ENCODE measurements at regions not wholly inside any gene's neighbourhood (a gene's known extent, or its start where the extent isn't known, plus 50 kb on each side); places are given as distances from the start of the nearest gene placed in this dataset.

- in situ Hi-C loops (cut with HindIII; ENCODE audit: low pct_ligation_motif_present, low pct_unique_long_range_greater_than_20kb, low sequenced_read_pairs), result loop anchor here (25.0 kb wide), 1 partner anchor 190 kb away; no protein-coding TSS in a partner anchor
- DNase-seq, result peak; percentile 72
These were observed 85.0 kb upstream of the KCNJ15 start for GRCh38 chr21:38171723-38172344.

DNA sequence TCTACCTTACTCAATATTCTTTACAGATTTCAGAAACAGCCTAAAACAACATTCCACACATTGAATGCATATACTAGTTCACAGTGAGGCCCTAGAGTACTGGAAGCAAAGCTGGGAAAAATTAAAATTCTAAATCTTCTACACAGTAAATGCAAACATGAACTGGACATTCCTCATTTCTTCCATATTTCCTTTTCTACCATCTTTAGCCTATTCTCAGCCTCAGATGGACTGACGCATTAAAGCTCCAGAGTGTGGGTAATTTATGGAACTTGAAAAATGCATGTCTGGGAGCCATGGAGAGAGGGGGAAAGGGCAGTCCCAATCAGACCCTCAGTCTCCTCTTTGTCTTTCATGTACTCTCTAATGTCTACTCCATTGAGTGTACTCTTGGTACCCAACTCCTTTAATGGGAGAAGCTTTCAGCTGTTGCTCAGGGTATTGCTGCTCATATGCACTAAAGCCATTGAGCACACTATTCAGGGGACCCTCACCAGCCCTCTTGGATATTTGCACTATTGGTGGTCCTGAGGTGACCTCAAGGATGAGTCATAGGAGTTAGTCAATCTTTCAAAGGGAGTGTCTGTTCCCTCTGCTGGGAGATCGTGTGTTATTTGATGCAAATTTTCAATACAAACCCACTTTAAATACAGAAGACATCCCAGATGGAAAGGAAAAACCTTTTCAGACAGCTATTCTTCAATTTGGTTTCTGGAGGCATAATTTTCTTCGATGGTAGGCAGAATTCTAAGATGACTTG lies 83.3 kb upstream of the KCNJ15 start:
- DNase-seq, result no peak
- in situ Hi-C loops (cut with HindIII; ENCODE audit: low pct_ligation_motif_present, low pct_unique_long_range_greater_than_20kb, low sequenced_read_pairs), result loop anchor here (25.0 kb wide), 1 partner anchor 189 kb away; no protein-coding TSS in a partner anchor

DNA sequence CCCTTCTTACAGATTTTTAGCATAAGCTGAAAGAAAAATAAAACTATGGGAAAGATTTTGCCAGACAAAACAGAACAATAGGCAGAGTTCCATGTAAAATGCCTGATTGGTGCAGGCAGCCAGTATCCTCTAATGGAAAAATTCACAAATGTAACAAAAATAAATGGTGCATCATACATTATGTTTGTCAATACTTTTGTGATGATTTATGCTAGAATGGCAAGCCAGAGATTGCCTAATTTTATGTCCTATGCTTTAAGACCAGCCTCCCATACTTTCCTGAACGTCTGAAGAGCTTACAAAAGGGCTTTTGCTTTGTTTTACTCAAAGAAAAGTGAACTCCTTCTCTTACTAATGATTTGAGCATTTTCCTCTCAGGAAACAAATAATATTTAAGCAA lies 81.5 kb upstream of the KCNJ15 start:
- in situ Hi-C loops (cut with HindIII; ENCODE audit: low pct_ligation_motif_present, low pct_unique_long_range_greater_than_20kb, low sequenced_read_pairs), result no loop called here
- DNase-seq, result no peak

GRCh38 chr21:38177919-38178652 lies 78.7 kb upstream of the KCNJ15 start:
- DNase-seq, result no peak
- in situ Hi-C loops (cut with HindIII; ENCODE audit: low pct_ligation_motif_present, low pct_unique_long_range_greater_than_20kb, low sequenced_read_pairs), result no loop called here

DNA sequence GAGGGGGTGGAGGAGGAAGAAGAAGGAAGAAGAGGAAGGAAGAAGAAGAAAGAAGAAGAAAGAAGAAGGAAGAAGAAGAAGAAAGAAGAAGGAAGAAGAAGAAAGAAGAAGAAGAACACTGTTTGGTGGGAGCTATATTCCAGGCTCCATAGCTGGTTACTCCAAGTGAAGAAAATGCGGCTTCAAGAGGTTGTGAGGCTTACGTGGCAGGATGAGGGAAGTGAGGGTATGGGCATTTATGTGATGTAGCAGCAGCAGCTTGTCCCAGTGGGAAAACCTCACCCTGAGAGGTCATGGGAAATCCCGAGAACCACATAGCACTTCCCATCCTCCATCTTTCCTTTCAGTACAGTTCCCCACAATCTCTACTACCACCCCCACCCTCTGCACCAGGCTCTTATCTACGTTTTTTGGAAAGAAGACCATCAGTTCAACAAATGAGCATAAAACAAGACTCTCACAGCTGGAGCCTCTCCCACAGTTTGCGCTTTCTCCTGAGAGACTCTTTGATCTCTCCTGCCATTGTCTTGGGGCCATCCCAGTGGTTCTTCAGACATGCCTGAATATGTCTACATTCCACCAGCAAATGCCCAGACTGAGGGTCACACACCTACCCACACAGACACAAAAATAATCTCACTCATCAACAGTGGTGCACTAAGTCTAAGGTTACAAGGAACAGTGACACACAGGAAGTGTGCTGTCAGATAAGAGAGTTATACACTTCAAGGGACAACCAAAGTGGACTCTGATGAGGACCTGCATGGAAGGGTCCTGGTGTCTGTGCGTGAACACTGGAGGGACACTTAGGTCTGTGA lies 77.9 kb upstream of the KCNJ15 start:
- in situ Hi-C loops (cut with HindIII; ENCODE audit: low pct_ligation_motif_present, low pct_unique_long_range_greater_than_20kb, low sequenced_read_pairs), result no loop called here
- no peak for DNase-seq

- in situ Hi-C loops (cut with HindIII; ENCODE audit: low pct_ligation_motif_present, low pct_unique_long_range_greater_than_20kb, low sequenced_read_pairs), result no loop called here
- no peak for DNase-seq
These were observed 77.3 kb upstream of the KCNJ15 start for GRCh38 chr21:38179511-38179910.

GRCh38 chr21:38181096-38181495 lies 75.7 kb upstream of the KCNJ15 start:
- no peak for DNase-seq
- in situ Hi-C loops (cut with HindIII; ENCODE audit: low pct_ligation_motif_present, low pct_unique_long_range_greater_than_20kb, low sequenced_read_pairs), result no loop called here

GRCh38 chr21:38182370-38182985 lies 74.3 kb upstream of the KCNJ15 start:
- DNase-seq, result no peak
- in situ Hi-C loops (cut with HindIII; ENCODE audit: low pct_ligation_motif_present, low pct_unique_long_range_greater_than_20kb, low sequenced_read_pairs), result no loop called here

DNA sequence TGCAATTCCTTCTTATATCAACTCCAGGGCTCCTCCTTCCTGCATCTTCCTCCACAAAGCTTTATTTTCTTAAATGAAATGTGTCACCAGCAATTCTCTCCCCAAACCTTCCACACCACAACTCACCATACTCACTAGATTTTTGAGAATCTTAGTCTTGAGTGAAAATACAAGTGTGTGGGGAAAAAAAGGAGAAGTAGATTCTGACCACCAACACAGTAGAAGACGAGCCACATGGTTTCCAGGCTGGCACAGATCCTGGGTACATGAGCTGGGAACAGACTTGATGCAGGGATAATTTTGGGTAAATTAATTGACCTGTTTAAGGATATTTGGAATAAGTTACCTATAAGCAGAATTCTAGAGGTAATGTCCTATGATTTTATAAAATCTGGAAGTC lies 72.8 kb upstream of the KCNJ15 start:
- in situ Hi-C loops (cut with HindIII; ENCODE audit: low pct_ligation_motif_present, low pct_unique_long_range_greater_than_20kb, low sequenced_read_pairs), result no loop called here
- no peak for DNase-seq

DNA sequence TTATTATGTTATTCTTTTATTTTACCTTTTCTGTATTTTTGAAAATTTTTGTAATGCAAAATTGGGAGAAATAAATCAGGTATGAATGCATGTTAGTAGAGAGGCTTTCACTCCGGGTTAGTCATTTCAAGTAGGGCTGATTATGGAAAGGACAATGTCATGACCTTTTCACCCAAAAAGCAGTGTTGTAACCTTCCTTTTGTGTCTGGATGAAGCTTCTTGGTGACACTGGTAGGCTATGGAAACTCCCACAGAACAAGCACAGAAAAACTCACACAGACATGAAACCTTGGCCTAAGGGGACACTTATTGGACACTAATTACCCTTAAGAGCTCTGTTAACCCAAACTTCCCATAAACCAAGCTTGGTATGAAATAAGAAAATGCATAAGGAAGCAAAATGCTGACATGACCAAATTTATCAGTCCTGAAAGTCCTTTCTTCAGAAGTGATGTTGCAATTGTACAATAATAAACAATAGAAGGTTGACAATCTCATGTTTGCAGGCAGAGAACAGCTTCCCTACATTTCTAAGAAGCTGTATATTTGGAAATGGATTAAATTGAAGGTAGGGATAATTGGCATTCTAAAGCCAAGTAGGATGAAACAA lies 70.0 kb upstream of the KCNJ15 start:
- in situ Hi-C loops (cut with HindIII; ENCODE audit: low pct_ligation_motif_present, low pct_unique_long_range_greater_than_20kb, low sequenced_read_pairs), result no loop called here
- no peak for DNase-seq

- no peak for DNase-seq
- in situ Hi-C loops (cut with HindIII; ENCODE audit: low pct_ligation_motif_present, low pct_unique_long_range_greater_than_20kb, low sequenced_read_pairs), result no loop called here
These were observed 68.8 kb upstream of the KCNJ15 start for GRCh38 chr21:38188037-38188436.

DNA sequence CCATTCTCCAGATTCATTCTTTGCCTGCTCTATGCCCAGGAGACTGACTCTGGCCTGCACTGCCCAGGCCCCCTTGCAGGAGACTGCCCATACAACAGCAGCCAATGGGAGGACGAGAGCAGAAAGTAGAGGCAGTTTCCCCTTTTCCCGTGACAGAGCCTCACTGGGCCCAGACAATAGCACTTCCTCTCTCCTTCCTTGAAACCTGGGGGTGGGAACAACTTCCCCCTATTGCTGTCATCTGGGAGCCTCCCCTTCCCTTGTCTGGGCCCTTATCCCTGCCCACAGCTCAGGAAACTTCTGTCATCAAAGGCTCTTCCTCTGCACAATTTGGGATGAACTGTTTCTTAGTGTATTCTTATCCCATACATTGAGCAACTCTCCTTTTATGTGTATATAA lies 60.8 kb upstream of the KCNJ15 start:
- in situ Hi-C loops (cut with HindIII; ENCODE audit: low pct_ligation_motif_present, low pct_unique_long_range_greater_than_20kb, low sequenced_read_pairs), result no loop called here
- no peak for DNase-seq

DNA sequence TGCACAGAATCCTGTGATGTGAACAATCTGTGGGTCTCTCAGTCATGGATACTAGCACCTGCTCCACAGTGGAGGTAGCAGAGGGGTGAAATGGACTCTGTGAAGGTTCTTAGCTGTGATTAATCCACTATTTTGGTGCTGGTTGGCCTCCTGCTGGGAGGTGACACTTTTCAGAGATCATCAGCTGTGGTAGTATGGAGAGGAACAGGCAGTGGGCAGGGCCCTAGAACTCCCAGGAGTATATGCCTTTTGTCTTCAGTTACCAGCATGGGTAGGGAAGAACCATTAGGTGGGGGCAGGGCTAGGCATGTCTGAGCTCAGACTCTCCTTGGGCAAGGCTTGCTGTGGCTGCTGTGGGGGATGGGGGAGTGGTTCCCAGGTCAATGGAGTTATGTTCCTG lies 54.0 kb upstream of the KCNJ15 start:
- in situ Hi-C loops (cut with HindIII; ENCODE audit: low pct_ligation_motif_present, low pct_unique_long_range_greater_than_20kb, low sequenced_read_pairs), result no loop called here
- DNase-seq, result no peak

GRCh38 chr21:38203229-38203628 lies 53.6 kb upstream of the KCNJ15 start:
- no peak for DNase-seq
- in situ Hi-C loops (cut with HindIII; ENCODE audit: low pct_ligation_motif_present, low pct_unique_long_range_greater_than_20kb, low sequenced_read_pairs), result no loop called here

- in situ Hi-C loops (cut with HindIII; ENCODE audit: low pct_ligation_motif_present, low pct_unique_long_range_greater_than_20kb, low sequenced_read_pairs), result no loop called here
- no peak for DNase-seq
These were observed 50.9 kb upstream of the KCNJ15 start for GRCh38 chr21:38205940-38206339.

DNA sequence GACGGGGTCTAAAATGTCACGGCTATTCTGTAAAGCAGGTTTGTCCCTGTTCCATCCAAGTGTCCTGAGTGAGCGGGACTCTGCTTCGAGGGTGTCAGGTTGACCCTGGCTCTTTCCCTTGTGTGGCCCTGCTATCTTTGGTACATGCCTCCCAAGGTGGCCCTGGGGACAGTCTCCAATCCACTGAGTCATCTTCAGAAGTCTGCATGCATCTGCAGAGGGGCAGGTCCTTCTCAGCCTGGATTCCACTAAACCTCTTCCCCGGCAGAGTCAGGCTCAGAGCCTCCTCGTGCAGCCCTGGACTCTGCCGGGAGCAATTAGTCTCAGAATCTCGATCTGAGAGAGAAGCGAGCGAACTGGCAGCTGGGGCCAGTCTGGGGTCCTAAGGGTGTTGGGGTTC lies 50.1 kb upstream of the KCNJ15 start:
- no peak for DNase-seq
- in situ Hi-C loops (cut with HindIII; ENCODE audit: low pct_ligation_motif_present, low pct_unique_long_range_greater_than_20kb, low sequenced_read_pairs), result no loop called here

Data from ACHN (cell line).